GM06990 (cell line): ENCODE measurements at regions not wholly inside any gene's neighbourhood (a gene's known extent, or its start where the extent isn't known, plus 50 kb on each side); places are given as distances from the start of the nearest gene placed in this dataset.

Experiments used
- DNase-seq: peaks from one replicate; pipeline ENCODE4 v3.0.0-alpha.2; 2011; ENCODE audit not compliant: insufficient read length; ENCODE audit errors: extremely low read depth
- H3K27me3 ChIP-seq: replicated peaks from 2 replicates; pipeline ENCODE4 v1.6.0; 2011; ENCODE audit warnings: low read length; ENCODE audit not compliant: control insufficient read depth, insufficient read depth
- H3K36me3 ChIP-seq: 2 replicates; pipeline ENCODE4 v1.5.1; 2011; ENCODE audit warnings: low read length; ENCODE audit not compliant: control insufficient read depth, insufficient read depth
- H3K4me3 ChIP-seq: replicated peaks from 2 replicates; pipeline ENCODE4 v1.5.1; 2011; ENCODE audit warnings: low read depth, mild to moderate bottlenecking, control low read depth, low read length
- TF ChIP-seq, protein P1 (sequence below): IDR thresholded peaks from 2 replicates; pipeline ENCODE4 v1.5.1; 2011; ENCODE audit warnings: low read length, control low read depth, mild to moderate bottlenecking, inconsistent platforms; ENCODE audit not compliant: insufficient read depth, poor library complexity, severe bottlenecking

DNA sequence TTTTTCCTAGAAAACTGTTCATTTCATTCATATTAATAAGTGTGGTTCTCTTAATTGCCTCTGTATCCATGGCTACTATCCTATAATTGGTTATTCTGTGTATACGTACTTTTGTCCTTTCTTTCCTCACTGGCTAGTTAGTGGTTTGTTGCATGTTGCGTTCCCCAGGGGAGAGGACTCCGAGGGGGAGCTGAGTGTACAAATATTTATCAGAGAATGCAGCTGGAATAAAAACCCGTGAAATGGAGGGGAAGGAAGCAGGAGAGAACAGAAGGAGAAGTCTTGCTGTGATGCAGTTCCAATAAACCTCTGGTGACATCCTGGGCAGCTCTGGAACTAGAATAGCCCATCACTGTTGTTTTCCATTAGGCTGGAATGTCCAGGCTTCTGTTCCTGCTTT is 117.1 kb upstream of the RGS6 start:
- TF ChIP-seq, protein P1, sequence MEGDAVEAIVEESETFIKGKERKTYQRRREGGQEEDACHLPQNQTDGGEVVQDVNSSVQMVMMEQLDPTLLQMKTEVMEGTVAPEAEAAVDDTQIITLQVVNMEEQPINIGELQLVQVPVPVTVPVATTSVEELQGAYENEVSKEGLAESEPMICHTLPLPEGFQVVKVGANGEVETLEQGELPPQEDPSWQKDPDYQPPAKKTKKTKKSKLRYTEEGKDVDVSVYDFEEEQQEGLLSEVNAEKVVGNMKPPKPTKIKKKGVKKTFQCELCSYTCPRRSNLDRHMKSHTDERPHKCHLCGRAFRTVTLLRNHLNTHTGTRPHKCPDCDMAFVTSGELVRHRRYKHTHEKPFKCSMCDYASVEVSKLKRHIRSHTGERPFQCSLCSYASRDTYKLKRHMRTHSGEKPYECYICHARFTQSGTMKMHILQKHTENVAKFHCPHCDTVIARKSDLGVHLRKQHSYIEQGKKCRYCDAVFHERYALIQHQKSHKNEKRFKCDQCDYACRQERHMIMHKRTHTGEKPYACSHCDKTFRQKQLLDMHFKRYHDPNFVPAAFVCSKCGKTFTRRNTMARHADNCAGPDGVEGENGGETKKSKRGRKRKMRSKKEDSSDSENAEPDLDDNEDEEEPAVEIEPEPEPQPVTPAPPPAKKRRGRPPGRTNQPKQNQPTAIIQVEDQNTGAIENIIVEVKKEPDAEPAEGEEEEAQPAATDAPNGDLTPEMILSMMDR, result no peak
- DNase-seq, result no peak
- Histone ChIP-seq H3K4me3 (no peak overlapping the region), H3K27me3 (peaks cover 2% of the 10 kb centered on the region; the same call in 1 of the 2 replicates), H3K36me3 (no peaks in the 10 kb centered on the region)

DNA sequence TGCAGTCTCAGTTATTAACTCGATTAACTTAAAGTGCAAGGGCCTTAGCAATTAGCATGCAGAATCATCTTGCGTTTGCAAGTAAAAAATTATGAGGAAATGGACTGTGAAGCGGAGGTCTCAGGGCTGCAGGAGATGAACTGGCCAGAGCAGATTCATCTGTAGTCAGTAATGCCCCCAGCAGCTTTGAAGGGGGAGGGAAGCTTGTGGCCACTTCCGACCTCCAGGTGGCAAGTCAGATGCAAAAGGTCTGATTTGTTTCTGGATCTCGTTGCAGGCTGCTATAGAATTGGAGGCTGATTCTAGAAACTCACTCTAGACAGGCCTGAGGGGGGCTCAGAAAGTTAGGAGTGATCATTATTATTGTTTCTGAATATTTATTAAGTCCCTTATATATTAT is 107.4 kb upstream of the RGS6 start:
- H3K4me3 ChIP-seq, result no peak overlapping the region
- TF ChIP-seq, protein P1, result no peak
- DNase-seq, result no peak
- H3K27me3 ChIP-seq, result no peaks in the 10 kb centered on the region
- H3K36me3 ChIP-seq, result no peaks in the 10 kb centered on the region

DNA sequence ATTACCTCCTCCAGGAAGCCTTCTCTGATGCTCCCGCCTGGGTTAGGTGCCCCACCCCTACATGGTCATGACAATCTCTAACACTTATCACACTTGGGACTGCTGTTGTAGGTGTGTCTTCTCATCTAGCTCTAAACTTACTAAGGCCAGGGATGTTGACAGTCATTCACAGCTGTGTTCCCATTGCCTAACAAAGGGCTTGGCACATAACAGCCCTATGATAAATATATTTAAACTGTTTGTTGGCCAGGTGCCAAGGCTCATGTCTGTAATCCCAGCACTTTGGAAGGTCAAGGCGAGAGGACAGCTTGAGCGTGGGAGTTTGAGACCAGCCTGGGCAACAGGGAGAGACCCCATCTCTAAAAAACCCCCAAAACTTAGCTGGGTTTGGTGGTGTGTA is 98.8 kb upstream of the RGS6 start:
- H3K27me3 ChIP-seq, result no peaks in the 10 kb centered on the region
- H3K36me3 ChIP-seq, result no peaks in the 10 kb centered on the region
- no peak for DNase-seq
- TF ChIP-seq, protein P1, result no peak
- H3K4me3 ChIP-seq, result no peak overlapping the region

DNA sequence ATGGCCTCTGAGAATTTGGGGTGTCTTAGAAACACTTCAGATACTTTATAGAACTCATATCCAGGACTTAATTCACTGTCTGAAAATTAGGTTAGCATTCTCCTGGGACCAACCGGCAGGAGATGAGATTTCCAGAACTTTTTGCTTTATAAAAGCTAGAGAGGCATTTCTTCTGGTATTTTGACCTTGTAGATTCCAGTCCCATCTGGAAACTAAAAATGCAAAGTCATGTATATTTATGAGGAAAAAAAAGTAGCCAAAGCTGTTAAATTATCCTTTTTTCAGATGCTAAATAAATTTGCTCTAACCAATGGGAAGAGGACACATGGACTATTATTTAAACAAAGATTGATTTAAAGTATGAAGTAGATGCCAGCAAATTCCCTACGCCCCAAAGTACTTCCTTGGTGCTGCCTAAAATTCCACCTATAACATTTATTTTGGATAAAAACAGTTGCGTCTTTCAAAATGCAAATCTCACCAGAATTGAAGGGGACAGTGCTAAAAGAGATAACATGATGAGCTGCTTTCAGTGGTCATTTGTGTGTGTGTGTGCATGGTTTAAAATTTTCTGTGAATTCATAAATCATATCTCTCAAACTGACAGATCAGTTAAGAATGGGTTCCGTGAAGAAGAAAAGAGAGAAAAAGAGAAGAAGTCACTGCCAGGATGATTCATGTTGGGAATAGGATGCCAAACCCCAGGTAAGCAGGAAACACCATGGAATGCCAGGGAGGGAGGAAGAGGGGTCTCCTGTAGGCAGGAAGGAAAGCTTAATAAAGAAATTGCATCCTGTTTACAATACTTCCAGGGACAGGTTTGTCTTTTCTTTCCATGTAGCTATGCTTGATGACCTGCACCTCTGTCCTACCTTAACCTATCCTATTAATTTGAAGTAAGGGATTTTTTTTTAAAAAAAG is 97.7 kb upstream of the RGS6 start:
- no peak for DNase-seq
- H3K4me3 ChIP-seq, result no peak overlapping the region
- TF ChIP-seq, protein P1, result no peak
- H3K27me3 ChIP-seq, result no peaks in the 10 kb centered on the region
- no peaks in the 10 kb centered on the region for H3K36me3 ChIP-seq

DNA sequence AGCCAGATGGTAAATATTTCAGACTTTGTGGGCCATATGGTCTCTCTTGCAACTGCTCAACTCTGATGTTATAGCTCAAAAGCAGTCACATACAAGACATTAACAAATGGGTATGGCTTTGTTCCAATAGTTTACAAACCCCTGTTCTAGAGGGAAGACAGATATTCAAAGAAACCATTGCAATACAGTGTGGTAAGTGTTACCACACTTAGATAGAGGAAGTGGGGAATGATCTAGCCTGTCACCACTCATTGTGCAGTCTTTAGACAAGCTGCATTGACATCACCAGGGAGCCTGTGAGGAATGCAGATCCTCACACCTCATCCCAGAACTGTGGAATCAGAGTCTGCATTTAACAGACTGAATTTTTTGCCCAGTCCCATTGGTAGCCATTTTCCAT is 80.0 kb upstream of the RGS6 start:
- TF ChIP-seq, protein P1, result no peak
- no peak overlapping the region for H3K4me3 ChIP-seq
- no peaks in the 10 kb centered on the region for H3K36me3 ChIP-seq
- no peak for DNase-seq
- no peaks in the 10 kb centered on the region for H3K27me3 ChIP-seq
